ENCODE measurements at regions not wholly inside any gene's neighbourhood (a gene's known extent, or its start where the extent isn't known, plus 50 kb on each side); places are given as distances from the start of the nearest gene placed in this dataset.

DNA sequence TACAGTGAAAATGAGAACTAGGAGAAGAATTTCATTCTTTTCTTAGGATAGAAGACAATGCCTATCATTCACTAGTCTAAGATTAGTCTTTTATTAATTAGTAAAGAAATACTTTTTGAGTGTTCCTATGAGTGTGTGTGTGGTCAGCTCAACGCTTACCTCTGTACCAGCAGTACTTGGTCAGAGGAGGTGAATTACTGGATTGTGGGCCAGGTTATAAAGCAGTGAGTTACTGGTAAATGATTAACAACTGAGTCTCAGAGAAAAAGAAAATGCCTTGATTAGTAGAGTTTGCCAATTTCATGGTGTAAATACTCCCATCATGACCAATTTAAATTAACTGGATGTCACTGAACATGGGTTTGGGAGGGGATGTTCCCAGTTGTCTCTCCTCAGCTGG lies 444.6 kb downstream of the STIM2 start (continued):
- TF ChIP-seq, protein P1, sequence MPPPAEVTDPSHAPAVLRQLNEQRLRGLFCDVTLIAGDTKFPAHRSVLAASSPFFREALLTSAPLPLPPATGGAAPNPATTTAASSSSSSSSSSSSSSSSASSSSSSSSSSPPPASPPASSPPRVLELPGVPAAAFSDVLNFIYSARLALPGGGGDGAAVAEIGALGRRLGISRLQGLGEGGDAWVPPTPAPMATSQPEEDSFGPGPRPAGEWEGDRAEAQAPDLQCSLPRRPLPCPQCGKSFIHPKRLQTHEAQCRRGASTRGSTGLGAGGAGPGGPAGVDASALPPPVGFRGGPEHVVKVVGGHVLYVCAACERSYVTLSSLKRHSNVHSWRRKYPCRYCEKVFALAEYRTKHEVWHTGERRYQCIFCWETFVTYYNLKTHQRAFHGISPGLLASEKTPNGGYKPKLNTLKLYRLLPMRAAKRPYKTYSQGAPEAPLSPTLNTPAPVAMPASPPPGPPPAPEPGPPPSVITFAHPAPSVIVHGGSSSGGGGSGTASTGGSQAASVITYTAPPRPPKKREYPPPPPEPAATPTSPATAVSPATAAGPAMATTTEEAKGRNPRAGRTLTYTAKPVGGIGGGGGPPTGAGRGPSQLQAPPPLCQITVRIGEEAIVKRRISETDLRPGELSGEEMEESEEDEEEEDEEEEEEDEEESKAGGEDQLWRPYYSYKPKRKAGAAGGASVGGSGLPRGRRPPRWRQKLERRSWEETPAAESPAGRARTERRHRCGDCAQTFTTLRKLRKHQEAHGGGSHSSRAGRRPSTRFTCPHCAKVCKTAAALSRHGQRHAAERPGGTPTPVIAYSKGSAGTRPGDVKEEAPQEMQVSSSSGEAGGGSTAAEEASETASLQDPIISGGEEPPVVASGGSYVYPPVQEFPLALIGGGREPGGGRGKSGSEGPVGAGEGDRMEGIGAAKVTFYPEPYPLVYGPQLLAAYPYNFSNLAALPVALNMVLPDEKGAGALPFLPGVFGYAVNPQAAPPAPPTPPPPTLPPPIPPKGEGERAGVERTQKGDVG (CRISPR knock-in tag; IDR thresholded peaks at IDR 0.05), result no peak

- DNase-seq (ENCODE audit: low read depth, low spot score), result no peak
- ChIA-PET SMC1A (ENCODE audit: uncharacterized antibody, unreplicated experiment) (interaction anchor here (1.1 to 1.4 kb wide), 3 partner anchors 8 to 101 kb away, joined by 3 to 4 read pairs (median 3); no protein-coding TSS in a partner anchor), RAD21 (ENCODE audit: unreplicated experiment) (no interaction called here), CTCF (interaction anchor here (0.6 to 0.8 kb wide), 3 partner anchors 21 to 260 kb away, joined by 3 read pairs; no protein-coding TSS in a partner anchor), POLR2A (no interaction called here)
- no peak overlapping the region for H3K4me3 ChIP-seq
- in situ Hi-C loops (cut with MboI) (no loop called here), intact Hi-C loops (cut with micrococcal nuclease; ENCODE audit: unreplicated experiment) (no loop called here)
- H3K27me3 ChIP-seq (replicated peaks in 1 of 2; ENCODE audit: control insufficient read depth in 2 of 2, insufficient read depth in 2 of 2, low read length in 1 of 2), result no peaks in the 10 kb centered on the region
- H4K20me1 ChIP-seq (ENCODE audit: control insufficient read depth, insufficient read depth), result no peaks in the 10 kb centered on the region
- no peak for FAIRE-seq
- no peaks in the 10 kb centered on the region for H3K4me1 ChIP-seq (ENCODE audit: control insufficient read depth, insufficient read depth, low read length)
- no peak for ATAC-seq
- no peak overlapping the region for H3K9ac ChIP-seq (ENCODE audit: control insufficient read depth, insufficient read depth, low read length)
- H3K9me3 ChIP-seq (replicated peaks; ENCODE audit: control insufficient read depth, insufficient read depth, low read length), result no peaks in the 10 kb centered on the region
- no peak overlapping the region for H2AFZ ChIP-seq (ENCODE audit: control insufficient read depth, low read depth, low read length)
- BruUV-seq (replicated peaks), result no TSS peak
- no peak overlapping the region for H3K4me2 ChIP-seq (ENCODE audit: control insufficient read depth, insufficient read depth)
- no peak overlapping the region for H3K27ac ChIP-seq (ENCODE audit: control insufficient read depth, insufficient read depth)
- no peak for TF ChIP-seq ZNF622 (IDR thresholded peaks at IDR 0.05)
- no peak for TF ChIP-seq HDAC6 (IDR thresholded peaks at IDR 0.05; ENCODE audit: unreplicated experiment)
- TF ChIP-seq, protein P2, sequence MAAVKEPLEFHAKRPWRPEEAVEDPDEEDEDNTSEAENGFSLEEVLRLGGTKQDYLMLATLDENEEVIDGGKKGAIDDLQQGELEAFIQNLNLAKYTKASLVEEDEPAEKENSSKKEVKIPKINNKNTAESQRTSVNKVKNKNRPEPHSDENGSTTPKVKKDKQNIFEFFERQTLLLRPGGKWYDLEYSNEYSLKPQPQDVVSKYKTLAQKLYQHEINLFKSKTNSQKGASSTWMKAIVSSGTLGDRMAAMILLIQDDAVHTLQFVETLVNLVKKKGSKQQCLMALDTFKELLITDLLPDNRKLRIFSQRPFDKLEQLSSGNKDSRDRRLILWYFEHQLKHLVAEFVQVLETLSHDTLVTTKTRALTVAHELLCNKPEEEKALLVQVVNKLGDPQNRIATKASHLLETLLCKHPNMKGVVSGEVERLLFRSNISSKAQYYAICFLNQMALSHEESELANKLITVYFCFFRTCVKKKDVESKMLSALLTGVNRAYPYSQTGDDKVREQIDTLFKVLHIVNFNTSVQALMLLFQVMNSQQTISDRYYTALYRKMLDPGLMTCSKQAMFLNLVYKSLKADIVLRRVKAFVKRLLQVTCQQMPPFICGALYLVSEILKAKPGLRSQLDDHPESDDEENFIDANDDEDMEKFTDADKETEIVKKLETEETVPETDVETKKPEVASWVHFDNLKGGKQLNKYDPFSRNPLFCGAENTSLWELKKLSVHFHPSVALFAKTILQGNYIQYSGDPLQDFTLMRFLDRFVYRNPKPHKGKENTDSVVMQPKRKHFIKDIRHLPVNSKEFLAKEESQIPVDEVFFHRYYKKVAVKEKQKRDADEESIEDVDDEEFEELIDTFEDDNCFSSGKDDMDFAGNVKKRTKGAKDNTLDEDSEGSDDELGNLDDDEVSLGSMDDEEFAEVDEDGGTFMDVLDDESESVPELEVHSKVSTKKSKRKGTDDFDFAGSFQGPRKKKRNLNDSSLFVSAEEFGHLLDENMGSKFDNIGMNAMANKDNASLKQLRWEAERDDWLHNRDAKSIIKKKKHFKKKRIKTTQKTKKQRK (IDR thresholded peaks at IDR 0.05; ENCODE audit: low read depth, low read length), result no peak
- TF ChIP-seq LARP7 (IDR thresholded peaks at IDR 0.05), result no peak
- no peak for TF ChIP-seq ZNF24 (IDR thresholded peaks at IDR 0.05)
- TF ChIP-seq RAD51 (IDR thresholded peaks at IDR 0.05), result no peak
- TF ChIP-seq FOS (IDR thresholded peaks at IDR 0.05; ENCODE audit: borderline replicate concordance, extremely low read depth, insufficient read length), result no peak
- TF ChIP-seq ATF3 (IDR thresholded peaks at IDR 0.05; ENCODE audit: borderline replicate concordance, extremely low read depth, low read depth, low read length), result no peak
- TF ChIP-seq GABPA (IDR thresholded peaks at IDR 0.05; ENCODE audit: low read depth), result no peak
- no peak for TF ChIP-seq MTA2 (IDR thresholded peaks at IDR 0.05; ENCODE audit: low read depth)
- no peak for TF ChIP-seq NRF1 (conservative IDR thresholded peaks at IDR 0.05; ENCODE audit: low read depth, low read length)
- TF ChIP-seq JUNB (IDR thresholded peaks at IDR 0.05), result no peak
- TF ChIP-seq IRF5 (IDR thresholded peaks at IDR 0.05; ENCODE audit: borderline replicate concordance), result no peak
- WGBS (ENCODE audit: insufficient coverage, insufficient replicate concordance, low lambda C conversion rate, missing lambda C conversion rate), result 5% methylated on average over 6 of the region's 6 CpGs
- no peaks in the 10 kb centered on the region for H3K79me2 ChIP-seq (ENCODE audit: control insufficient read depth, insufficient read depth, low read length)
- H3K36me3 ChIP-seq (ENCODE audit: control insufficient read depth in 2 of 2, insufficient read depth in 2 of 2, low read length in 1 of 2), result no peaks in the 10 kb centered on the region
Measured at GRCh38 chr4:27308379-27308778, 447.7 kb downstream of the STIM2 start.

All from GM12878 (cell line).